Transverse colon (tissue), 4 donors: ENCODE measurements at regions not wholly inside any gene's neighbourhood (a gene's known extent, or its start where the extent isn't known, plus 50 kb on each side); places are given as distances from the start of the nearest gene placed in this dataset.

Experiments used
- DNase-seq: peaks from one replicate; pipeline ENCODE4 v3.0.0-alpha.2; 2019
- H3K27ac ChIP-seq, 4 donors: fragments of 200-600 bp; sonication (generic); 2 replicates each; pipeline ENCODE4 v1.5.1; 2016 to 2018; ENCODE audit warnings: inconsistent platforms in 4 of 4
- H3K27me3 ChIP-seq: fragments of 200-600 bp; sonication (generic); 2 replicates; pipeline ENCODE4 v1.5.1; 2017; ENCODE audit warnings: inconsistent platforms
- H3K36me3 ChIP-seq, 4 donors: fragments of 200-600 bp; sonication (generic); 2 replicates each; pipeline ENCODE4 v1.5.1; 2017 to 2019; ENCODE audit warnings: inconsistent platforms in 4 of 4
- H3K4me1 ChIP-seq, 4 donors: fragments of 200-600 bp; sonication (generic); 2 replicates each; pipeline ENCODE4 v1.5.1; 2017 to 2020; ENCODE audit warnings: inconsistent platforms in 4 of 4
- H3K4me3 ChIP-seq, 4 donors: fragments of 200-600 bp; sonication (generic); 1 replicate in 1 of 4; 2 replicates in 3 of 4; pipeline versions ENCODE4 v1.5.1 to v1.6.1; 2017 to 2019; ENCODE audit warnings: inconsistent platforms in 4 of 4
- H3K9me3 ChIP-seq, 2 donors: fragments of 200-600 bp; sonication (generic); 2 replicates each; pipeline ENCODE4 v1.5.1; 2017 to 2019; ENCODE audit warnings: inconsistent platforms in 2 of 2
- CTCF ChIP-seq, 5 experiments: fragments of 200-600 bp in 3 of 5; fragments of 450-650 bp in 2 of 5; sonication (generic) in 3 of 5; IDR thresholded peaks; 1 replicate in 2 of 5; 2 replicates in 3 of 5; pipeline ENCODE4 v1.5.1; 2016 to 2017; ENCODE audit warnings: antibody characterized with exemption in 5 of 5, inconsistent platforms in 3 of 5, mild to moderate bottlenecking in 2 of 5, moderate library complexity in 1 of 5
- EP300 ChIP-seq: sonication (generic); formaldehyde crosslinking; IDR thresholded peaks from one replicate; pipeline ENCODE4 v1.6.1; 2017; ENCODE audit warnings: antibody characterized with exemption, low read depth
- POLR2A ChIP-seq: fragments of 450-650 bp; IDR thresholded peaks from one replicate; pipeline ENCODE4 v1.6.1; 2016; ENCODE audit warnings: antibody characterized with exemption, mild to moderate bottlenecking, moderate library complexity
- POLR2AphosphoS5 ChIP-seq, 3 donors: sonication (generic); formaldehyde crosslinking; IDR thresholded peaks; one replicate each; pipeline ENCODE4 v1.6.1; 2016; ENCODE audit warnings: antibody characterized with exemption in 3 of 3
- WGBS, 2 donors: methylation state at CpG; one replicate each; pipeline ENCODE4 v1.1.5; 2018; ENCODE audit warnings: low coverage in 1 of 2; 5-methylcytosine and 5-hydroxymethylcytosine counted together
- in situ Hi-C, 4 donors: fragments of 200-750 bp; cut with MboI; loops; one replicate each; pipeline versions ENCODE4 v1.15.0 to v1.15.1; 2017; ENCODE audit warnings: low sequenced_read_pairs in 3 of 4, low pct_ligation_motif_present in 1 of 4, low pct_unique_long_range_greater_than_20kb in 1 of 4
- intact Hi-C: fragments of 100-400 bp; cut with DNase I; formaldehyde crosslinking; loops from one replicate; pipeline ENCODE4 v1.15.1; 2023; ENCODE audit warnings: low total_unique reads

GRCh38 chr5:161216877-161217276 lies 329.6 kb downstream of the GABRB2 start:
- in situ Hi-C loops: no loop called here
- intact Hi-C loops: no loop called here
- no peak overlapping the region for H3K27ac ChIP-seq
- 54 to 63% methylated on average over 2 to 3 of the region's 3 CpGs for WGBS, 2 donors
- no peaks in the 10 kb centered on the region for H3K4me1 ChIP-seq
- DNase-seq: no peak
- H3K4me3 ChIP-seq: no peak overlapping the region
- TF ChIP-seq POLR2AphosphoS5 (IDR thresholded peaks at IDR 0.05) (no peak), POLR2A (no peak), CTCF (IDR thresholded peaks at IDR 0.05) (no peak), EP300 (no peak)
- H3K9me3 ChIP-seq: no peaks in the 10 kb centered on the region
- no peaks in the 10 kb centered on the region for H3K36me3 ChIP-seq
- no peaks in the 10 kb centered on the region for H3K27me3 ChIP-seq

- Histone ChIP-seq H3K36me3 (no peaks in the 10 kb centered on the region), H3K4me1 (no peaks in the 10 kb centered on the region), H3K27me3 (no peaks in the 10 kb centered on the region), H3K9me3 (no peaks in the 10 kb centered on the region), H3K27ac (no peak overlapping the region), H3K4me3 (no peak overlapping the region)
- no peak for DNase-seq
- in situ Hi-C loops (no loop called here), intact Hi-C loops (no loop called here)
- no peak for TF ChIP-seq CTCF (IDR thresholded peaks at IDR 0.05)
- TF ChIP-seq POLR2A: no peak
- no peak for TF ChIP-seq EP300
- no peak for TF ChIP-seq POLR2AphosphoS5 (IDR thresholded peaks at IDR 0.05)
- WGBS, 2 donors: 78 to 80% methylated on average over 1 of the region's 1 CpG
Observed at GRCh38 chr5:161212123-161212712, 334.3 kb downstream of the GABRB2 start.

- intact Hi-C loops: no loop called here
- DNase-seq: no peak
- Histone ChIP-seq H3K36me3 (no peaks in the 10 kb centered on the region), H3K4me3 (no peak overlapping the region), H3K27me3 (no peaks in the 10 kb centered on the region), H3K27ac (no peak overlapping the region), H3K4me1 (no peaks in the 10 kb centered on the region), H3K9me3 (no peaks in the 10 kb centered on the region)
- in situ Hi-C loops: no loop called here
- TF ChIP-seq CTCF (IDR thresholded peaks at IDR 0.05) (no peak), POLR2AphosphoS5 (IDR thresholded peaks at IDR 0.05) (no peak), POLR2A (no peak), EP300 (no peak)
Observed at GRCh38 chr5:161201558-161201957, 345.0 kb downstream of the GABRB2 start.

- in situ Hi-C loops (no loop called here), intact Hi-C loops (no loop called here)
- Histone ChIP-seq H3K36me3 (no peaks in the 10 kb centered on the region), H3K4me1 (no peaks in the 10 kb centered on the region), H3K27me3 (no peaks in the 10 kb centered on the region), H3K27ac (no peak overlapping the region), H3K9me3 (no peaks in the 10 kb centered on the region), H3K4me3 (no peak overlapping the region)
- TF ChIP-seq POLR2A (no peak), EP300 (no peak), POLR2AphosphoS5 (IDR thresholded peaks at IDR 0.05) (no peak)
- DNase-seq: no peak
- WGBS, 2 donors: 83 to 100% methylated on average over 2 of the region's 2 CpGs
Observed at GRCh38 chr5:161190778-161191177, 338.8 kb upstream of the ATP10B start.

- no peak for TF ChIP-seq POLR2A
- TF ChIP-seq POLR2AphosphoS5 (IDR thresholded peaks at IDR 0.05): no peak
- TF ChIP-seq EP300: no peak
- no peak for TF ChIP-seq CTCF (IDR thresholded peaks at IDR 0.05)
- intact Hi-C loops (no loop called here), in situ Hi-C loops (no loop called here)
- no peaks in the 10 kb centered on the region for H3K36me3 ChIP-seq
- no peak overlapping the region for H3K27ac ChIP-seq
- DNase-seq: no peak
- H3K4me3 ChIP-seq: no peak overlapping the region
- H3K27me3 ChIP-seq: no peaks in the 10 kb centered on the region
- WGBS, 2 donors: 88 to 89% methylated on average over 1 to 3 of the region's 3 CpGs
- no peaks in the 10 kb centered on the region for H3K9me3 ChIP-seq
- no peaks in the 10 kb centered on the region for H3K4me1 ChIP-seq
Observed at GRCh38 chr5:161190086-161190485, 338.1 kb upstream of the ATP10B start.
